Hematopoietic multipotent progenitor cell treated with erythropoietin and hydrocortisone succinate and interleukin-3 and kit ligand, for 17 days (in vitro differentiated cells): ENCODE measurements at regions not wholly inside any gene's neighbourhood (a gene's known extent, or its start where the extent isn't known, plus 50 kb on each side); places are given as distances from the start of the nearest gene placed in this dataset.
"Not testable (repeated sequence)": the region's sequence is repeated elsewhere in the genome, so short reads cannot be mapped to it uniquely, and the experiment has no call there.

Experiments used
- DNase-seq: peaks from one replicate; pipeline ENCODE4 v3.0.0-alpha.2; 2015; ENCODE audit warnings: low spot score

DNA sequence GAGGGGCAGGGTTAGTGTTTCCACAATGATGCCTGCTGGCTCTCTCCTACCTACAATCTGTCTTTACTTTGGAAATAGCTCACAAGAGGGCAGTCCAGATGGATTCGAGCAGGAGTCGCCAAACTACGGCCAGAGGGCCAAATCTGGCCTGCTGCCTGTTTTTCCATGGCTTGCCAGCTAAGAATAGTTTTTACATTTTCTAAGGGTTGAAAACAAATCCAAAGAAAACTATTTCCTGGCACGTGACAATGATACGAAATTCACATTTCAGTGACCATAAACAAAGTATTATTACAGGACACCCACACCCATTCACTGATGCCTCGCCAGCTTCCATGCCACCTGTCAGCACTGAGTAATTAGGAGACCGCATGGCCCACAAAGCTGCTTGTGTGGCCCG lies 162.9 kb upstream of the WWC1 start:
- no peak for DNase-seq

DNA sequence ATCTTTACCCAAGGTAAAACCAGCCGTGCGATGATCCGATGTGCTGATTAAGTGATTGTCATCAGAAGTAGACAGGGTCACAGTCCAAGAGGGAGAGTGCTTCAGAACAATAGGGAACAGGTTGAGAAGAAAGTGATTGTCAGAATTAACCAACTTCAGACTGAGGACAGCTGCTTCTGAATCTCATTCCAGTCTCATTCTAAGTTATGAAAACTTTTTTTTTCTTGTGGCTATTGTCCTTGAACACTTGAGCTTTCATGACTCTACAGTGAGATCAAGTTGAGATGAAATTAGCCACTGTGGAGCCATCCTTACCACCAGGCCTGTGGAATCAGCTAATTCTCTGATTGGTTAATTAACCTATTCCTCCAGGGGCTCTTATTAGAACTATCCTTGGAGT lies 159.9 kb upstream of the WWC1 start:
- DNase-seq: no peak

DNA sequence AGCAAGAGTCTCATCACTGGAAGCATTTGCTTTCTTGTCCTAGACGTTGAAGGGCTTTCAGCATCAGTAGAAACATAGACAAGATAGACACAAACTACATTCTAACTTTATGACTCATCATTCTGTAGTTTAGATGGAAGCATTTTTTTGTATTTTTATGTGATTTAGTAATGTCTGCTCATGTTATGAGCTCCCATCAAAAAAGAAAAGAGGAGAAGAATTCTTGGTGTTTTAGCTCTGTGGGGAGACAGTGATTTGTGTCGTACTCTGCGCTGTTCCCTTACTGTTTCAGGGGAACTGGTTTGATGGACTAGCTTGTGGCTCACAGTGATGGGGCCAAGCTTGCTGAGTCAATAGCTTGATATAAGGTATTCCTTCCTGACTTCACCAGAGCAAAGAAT lies 159.2 kb upstream of the WWC1 start:
- DNase-seq: no peak

DNA sequence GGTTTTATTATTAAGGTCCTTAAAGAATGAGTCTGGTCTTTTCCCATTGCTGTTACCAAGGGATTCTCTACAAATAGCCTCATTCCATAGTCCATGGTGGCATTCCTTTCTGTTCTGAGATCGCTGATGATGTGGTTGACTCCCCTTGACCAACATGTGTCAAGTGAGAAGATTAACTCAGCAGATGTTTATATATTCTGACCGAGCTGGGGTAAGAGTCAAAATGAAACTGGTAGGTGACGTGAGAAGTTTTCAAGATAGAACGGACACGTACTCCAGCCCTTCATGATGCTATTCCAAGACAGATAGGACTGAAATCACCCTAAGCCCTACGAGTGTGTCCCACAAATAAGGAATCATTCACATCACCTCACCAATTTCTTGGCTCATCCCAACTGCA lies 155.5 kb upstream of the WWC1 start:
- no peak for DNase-seq

DNA sequence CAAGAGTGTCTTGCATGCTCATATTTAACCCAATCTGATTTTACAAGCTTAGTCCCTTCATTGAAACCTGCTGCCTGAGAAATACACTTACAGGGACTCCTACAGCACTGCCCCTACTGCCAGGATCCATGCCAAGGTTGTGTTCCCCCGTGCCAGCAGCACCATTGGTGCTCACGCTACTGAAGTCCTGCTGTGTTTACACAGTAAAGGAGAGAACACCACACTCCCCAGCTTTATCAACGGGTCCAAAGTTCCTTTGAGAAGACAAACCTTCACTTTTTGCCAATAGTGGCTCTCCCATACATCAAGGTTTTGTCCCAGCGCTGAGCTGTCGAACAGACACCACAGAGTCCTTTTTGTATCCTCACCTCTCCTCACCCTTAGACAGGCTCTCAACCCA lies 155.1 kb upstream of the WWC1 start:
- no peak for DNase-seq

DNA sequence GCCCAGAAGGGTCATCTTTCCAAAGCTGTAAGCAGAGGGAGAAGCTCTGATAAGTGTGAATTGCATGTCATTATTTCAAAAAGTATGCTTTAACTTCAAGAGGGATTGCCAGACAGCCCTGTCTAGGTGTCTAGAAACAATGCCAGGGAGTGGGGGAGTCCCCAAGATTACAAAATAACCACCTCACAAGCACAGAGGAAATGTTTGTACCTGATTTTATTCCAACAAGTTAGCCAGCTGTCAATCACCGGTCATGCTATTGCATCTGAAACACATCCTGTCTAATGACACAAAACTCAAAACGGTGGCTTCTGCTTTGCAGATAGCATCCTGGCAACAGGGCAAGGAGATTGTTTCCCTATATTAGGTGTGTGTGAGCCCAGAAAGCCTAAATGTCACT lies 154.2 kb upstream of the WWC1 start:
- DNase-seq: no peak

DNA sequence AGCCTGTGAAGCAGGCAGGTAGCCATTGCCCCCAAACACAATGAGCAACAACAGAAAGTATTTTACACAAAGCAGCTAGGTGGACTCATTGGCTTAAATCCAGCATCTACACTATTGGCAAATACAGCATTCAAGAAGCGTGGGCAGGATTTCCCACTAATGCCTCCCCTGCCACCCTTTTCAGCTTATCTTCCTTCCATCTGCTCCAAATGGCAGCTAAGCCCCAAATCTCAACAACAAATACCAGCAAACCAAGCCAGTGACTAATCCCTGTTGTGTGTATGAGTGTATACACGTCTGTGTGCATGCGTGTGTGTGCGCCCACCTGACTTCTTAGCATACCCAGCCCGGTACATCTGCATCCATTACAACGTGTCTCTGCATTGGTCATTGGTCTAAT lies 151.2 kb upstream of the WWC1 start:
- DNase-seq: no peak

DNA sequence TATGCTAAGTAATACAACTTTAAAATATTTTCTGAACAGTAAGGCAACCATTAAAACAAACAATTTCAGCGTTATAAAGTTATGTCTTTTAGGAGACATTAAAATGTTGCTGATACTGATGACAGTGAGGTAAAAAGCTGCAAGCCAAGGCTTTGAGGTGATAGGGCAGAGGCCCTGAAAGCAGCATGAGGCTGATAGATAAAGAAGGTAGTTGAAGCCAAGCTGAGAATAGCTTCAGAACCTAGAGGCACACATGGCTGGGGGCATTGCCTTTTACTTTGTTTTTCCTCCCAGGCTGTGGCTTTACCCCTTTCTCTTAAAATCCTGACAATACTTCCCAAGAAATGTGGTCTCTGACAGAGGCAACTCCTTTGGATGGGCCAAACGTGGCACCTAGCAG lies 149.0 kb upstream of the WWC1 start:
- no peak for DNase-seq

DNA sequence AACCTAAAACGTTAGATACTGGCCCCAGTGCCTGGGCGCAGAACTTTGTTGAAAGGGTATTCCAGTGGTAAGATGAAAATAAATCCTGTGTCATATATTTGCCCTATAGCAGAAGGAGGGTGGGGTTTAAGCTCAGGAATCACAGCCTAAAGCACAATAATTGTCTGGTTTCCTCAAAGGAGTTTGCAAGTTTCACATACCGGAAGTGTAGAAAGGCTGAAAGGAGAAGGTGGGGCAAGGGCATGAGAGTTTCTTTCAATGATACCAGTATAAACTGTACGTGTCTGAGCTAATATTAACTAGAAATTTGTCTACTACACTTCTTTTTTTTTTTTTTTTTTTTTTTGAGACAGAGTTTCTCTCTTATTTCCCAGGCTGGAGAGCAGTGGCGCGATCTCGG lies 147.9 kb upstream of the WWC1 start:
- not testable (repeated sequence) for DNase-seq

DNA sequence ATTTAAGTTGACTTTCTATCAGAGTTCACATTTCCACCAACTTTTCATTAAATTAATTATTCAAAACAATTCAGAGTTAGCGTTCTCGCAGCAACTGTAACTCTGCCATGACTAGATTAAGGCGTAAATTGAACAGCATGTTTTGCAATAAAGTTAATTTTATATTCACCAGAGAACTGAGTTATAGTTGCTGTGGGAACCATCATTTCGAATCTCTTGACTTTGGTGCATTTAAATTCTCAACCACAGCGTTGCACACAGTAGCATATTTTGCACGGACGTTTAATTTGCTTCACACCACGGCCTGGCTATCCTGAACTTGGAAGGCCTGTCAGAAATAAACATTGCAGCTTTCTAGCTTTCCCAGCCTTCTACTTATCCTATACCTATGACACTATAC lies 144.3 kb upstream of the WWC1 start:
- DNase-seq: no peak

DNA sequence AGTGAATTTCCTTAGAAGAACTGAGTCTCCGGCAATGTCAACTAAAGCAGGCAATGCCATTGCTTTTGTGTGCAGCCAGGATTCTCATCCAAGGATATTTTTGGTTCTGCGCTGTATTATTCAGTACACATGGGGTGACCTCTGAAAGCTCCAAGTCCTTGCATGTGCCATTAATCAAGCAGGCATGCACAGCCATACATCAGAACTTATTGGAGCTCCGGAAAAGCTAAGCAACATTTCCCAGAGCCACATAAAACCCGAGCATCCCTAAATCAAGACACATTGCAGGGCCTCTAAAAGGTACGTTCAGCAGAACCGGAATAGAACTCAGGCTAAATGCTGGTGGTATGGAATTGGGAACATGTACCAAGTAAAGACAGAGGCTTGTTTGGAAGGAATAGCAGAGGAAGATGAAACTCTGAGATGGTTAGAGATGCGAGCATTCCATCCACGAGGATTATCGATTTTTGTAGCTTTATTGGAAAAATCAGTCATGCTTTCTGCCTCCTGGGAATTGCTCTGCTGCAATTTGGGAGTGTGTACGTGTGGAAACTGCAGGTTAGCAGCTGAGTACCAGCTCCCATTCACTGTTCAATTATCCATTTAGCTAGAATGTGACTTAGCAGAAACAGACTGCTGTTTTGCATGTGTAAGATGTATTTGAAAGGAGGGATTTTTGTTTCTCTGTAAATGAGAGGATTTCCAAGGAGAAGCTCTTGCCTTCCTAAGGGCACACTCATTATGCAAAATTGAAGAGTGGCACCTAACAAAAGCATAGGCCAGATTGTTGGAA lies 143.7 kb upstream of the WWC1 start:
- no peak for DNase-seq

DNA sequence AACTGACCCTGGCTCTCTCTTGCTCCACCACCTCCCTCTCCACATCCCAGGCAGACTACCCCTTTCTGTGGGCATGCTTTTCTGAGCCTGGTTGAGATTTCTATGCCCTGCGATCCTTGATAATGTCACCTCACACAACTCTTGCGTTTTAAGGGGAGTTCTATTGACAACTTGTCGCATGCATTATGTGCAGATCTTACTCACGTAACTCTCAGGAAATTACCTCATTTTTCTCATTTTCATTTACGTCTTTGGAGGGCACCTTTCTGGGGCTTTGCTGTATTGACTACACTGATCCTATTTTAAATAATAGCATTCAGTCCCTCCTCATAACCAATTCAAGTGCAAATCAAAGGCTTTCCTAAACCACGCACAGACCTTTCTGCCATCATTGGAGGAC lies 140.4 kb upstream of the WWC1 start:
- no peak for DNase-seq

DNA sequence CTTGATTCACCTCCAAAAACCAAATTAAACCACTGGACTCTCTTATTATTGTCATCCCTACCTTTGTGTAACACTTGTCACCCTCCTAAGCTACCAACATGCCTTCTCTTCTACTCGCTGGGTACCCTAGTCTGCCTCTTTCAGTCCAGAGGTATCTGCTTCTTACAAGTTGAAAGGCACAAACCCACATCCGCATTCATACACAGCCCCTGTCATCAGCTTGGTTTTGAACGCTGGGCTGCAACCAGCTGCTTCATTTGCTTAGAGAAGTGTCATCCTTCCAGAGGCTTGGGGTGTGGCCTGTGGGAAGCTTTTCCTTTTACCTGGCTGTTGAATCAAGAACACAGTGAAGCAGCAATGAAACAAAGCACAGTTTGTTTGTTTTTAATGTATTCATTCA lies 138.8 kb upstream of the WWC1 start:
- DNase-seq: no peak

DNA sequence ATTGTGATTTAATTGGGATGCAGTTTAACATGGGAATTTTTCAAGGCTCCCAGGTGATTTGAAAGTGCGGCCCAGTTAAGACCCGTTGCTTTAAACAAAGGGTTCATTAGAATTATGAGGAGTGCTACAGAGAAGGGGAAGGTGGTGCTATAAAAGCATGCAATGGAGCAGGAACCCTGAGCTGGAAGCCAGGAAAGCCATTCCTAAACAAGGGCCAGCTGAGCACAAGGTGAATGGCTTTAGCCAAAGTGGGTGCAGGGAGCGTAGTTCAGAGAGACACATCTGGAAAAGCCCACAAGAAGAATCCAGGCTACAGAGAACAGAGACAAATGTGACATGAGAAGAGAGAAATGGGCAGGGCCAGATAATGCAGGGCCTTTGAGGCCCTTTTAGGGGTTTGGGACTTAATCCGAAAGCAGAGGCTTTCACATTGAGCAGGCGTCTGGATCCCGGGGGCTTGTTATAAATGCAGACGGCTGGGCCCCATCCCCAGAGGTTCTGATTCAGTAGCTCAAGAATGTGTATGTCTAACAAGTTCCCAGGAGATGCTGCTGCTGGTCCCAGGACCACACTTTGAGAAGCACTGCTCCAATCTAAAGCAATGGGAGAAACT lies 138.1 kb upstream of the WWC1 start:
- no peak for DNase-seq

DNA sequence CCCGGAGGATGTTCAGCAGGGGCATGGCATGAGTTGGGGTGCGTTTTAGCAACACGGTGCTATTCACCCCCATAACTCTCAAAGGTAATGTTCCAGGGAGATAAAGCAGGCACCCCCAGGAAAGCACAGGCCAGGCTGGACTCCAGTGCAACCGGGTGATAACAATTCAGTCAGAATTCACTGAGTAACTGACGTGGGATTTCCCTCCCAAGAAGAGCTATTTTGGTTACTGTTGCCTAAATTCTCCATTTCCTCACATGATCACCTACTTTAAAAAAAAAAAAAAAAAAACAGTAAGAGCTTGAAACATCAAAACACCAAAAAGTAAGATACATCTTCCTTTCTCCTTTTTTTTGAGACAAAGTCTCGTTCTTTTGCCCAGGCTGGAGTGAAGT lies 137.6 kb upstream of the WWC1 start:
- DNase-seq: no peak

DNA sequence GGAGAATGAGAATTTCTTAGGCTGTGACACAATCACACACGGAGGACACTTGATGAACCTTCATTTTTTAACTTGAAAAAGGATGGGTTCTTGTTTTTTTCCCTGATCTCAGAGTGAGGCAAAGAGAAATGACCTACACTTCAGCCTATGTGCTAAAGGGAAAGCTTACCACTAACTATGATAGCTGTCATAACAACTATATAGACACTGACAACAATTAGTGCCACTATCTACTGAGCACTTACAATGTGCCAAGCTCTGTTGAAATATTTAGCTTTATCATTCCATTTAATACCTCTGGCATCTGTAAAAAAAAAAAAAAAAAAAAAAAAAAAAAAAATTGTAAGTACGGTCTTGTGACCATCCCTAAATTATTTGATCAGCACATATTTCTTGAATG lies 135.9 kb upstream of the WWC1 start:
- no peak for DNase-seq

DNA sequence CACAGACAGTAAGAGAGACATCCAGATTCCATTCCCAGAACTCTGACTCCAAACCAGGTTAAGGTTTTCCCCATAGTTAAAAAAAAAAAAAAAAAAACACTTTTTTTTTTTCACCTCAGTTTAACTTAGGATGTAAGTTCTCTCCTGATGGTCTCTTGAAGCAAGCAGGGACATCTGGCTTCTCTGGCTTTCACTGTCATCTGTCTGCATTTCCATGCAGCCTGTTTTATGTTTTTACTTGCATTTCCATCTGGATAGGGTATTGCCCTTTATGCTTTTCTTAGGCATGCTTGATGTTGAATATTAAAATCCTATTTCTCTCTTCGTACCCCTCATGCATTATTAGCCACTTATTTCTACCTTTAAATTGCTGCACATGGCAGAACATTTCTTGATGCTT lies 135.3 kb upstream of the WWC1 start:
- DNase-seq: no peak

DNA sequence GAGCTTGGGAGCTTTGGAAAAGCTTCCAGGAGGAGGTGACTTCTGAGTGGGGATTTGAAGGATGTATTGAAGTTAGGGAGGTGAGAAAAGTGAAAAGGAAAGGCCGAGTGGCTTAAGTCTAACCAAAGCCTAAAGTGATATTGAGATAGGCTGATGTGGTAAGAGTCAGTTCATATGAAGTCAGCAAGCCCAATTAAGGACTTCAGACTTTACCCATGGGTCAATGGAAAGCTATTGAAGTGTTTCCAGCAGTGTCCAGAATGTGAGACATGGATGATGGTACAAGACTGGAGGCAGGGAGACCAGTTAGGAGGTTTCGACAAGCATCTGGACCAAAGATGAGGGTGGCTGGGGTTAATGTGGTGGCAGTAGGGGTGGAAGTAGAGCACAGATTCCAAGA lies 134.3 kb upstream of the WWC1 start:
- DNase-seq: no peak

DNA sequence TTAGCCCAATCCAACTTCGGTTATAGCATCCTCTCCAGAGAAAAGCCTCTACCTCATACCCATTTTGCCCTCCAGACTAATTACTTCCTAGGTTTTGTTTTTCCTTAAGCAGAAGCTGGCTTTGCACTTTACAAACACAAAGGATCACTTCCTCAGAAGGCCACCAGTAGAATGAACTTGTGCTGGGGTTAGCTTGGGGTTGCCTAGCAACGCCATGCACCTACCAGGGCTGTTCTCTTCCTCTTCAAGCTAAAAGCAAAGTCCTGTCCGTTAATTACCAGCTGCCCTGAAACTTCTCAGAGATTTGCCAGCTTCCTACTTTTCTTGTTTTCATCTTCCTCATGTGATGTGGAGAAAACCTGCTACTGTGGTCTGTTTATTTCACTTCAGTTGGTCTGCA lies 132.0 kb upstream of the WWC1 start:
- DNase-seq: no peak

DNA sequence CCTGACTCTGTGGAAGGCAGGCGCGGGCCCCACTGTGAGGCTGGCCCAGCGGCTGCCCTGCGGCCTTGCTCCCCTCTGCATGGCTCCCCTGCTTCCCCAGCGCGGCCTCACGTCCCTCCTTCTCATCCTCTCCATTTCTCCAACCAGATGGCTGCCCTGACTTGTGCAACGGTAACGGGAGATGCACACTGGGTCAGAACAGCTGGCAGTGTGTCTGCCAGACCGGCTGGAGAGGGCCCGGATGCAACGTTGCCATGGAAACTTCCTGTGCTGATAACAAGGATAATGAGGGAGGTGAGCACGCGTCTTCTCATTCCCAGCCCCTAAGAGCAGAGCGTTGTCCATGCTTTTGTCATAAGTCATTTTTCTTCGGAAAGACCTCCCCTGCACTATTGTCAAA lies 129.0 kb upstream of the WWC1 start:
- no peak for DNase-seq

DNA sequence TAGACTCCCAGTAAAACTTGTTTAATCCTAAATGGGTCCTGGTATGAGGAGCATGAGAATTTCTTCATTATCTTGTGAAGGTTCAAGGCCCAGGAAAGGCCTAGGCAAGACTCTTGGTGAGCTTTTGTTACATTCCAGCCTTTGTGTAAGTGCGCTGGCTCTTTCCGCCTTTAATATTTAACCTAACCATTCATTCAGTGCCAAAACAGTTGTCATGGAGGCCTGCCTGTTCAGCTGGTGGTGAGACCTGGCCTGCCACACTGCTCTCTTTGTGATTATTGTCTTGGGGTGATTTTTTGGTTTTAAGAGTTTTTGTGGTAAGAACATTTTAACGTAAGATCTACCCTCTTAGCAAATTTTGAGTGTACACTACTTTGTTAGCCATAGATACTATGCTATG lies 127.5 kb upstream of the WWC1 start:
- DNase-seq: no peak

DNA sequence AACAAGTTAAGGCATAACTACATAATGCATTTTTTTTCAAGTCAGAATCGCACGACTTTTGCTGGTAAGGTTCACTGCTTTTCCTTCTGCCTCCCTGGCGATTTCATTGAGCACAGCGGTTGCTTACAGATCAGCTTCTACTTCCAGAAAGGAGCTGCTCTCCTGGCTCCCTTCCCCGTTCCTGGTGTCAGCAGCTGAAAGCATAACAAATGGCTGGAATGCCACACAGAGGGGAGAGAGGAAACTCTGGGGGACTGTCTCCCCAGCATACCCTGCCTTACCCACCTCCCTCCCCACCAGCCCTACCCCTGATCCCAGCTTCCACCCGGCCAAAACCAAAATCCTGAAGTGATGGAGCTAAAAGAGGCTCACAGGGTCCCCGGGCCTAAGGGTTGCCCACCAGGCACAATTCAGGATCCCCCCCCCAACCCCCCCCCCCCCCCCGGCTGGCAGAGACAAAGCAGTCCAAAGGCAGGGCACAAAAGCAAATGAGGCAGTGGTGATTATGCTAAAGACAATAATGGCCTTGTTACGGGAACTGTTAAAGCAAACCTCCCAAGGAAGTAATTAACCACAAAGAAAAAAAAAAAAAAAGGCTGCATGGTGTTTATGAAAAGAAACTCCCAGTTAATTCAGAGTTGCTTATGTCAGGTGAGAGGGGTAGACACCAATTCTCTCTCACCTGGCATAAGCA lies 126.1 kb upstream of the WWC1 start:
- DNase-seq: no peak

DNA sequence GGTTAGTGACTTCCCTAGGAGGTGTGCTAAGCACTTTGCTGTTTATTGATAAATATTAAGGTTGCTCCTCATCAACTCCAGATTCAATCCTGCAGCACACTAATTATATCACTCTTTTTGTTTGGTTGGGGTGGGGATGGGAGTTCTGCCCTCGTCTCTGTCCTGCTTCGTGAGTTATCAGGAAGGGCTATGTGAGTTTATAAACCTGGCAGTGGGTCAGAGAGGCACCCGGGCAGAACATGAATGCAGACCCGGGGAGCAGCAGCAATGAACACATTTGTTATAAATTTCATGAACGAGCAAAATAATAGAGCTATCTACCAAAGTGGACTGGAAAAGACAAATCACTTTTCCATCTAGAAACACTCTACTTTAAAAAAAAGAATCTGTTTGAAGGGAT lies 125.5 kb upstream of the WWC1 start:
- no peak for DNase-seq

DNA sequence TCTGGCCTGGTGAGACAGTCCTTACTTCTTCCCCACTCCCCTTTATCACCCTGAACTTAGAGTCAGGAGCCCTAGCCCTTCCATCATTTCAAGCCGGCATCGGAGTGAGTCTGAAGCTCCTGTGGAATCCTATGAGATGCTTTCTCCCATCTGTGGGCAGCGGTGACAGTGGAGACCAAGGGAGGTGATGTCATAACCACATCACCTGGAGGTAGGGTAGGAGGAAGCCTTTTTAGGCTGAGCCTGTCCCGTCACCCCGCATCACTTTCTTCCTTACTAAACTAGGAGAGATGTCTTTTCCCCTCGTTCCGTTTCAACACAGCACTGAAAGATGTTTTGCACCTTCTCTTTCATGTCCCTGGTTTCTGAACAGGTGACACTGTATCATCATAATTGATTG lies 124.1 kb upstream of the WWC1 start:
- no peak for DNase-seq
